Medulla oblongata (tissue), 1 donor: ENCODE measurements at regions not wholly inside any gene's neighbourhood (a gene's known extent, or its start where the extent isn't known, plus 50 kb on each side); places are given as distances from the start of the nearest gene placed in this dataset.

Experiments used
- DNase-seq: peaks from one replicate; pipeline ENCODE4 v3.0.0-alpha.2; 2015; ENCODE audit errors: extremely low spot score

DNA sequence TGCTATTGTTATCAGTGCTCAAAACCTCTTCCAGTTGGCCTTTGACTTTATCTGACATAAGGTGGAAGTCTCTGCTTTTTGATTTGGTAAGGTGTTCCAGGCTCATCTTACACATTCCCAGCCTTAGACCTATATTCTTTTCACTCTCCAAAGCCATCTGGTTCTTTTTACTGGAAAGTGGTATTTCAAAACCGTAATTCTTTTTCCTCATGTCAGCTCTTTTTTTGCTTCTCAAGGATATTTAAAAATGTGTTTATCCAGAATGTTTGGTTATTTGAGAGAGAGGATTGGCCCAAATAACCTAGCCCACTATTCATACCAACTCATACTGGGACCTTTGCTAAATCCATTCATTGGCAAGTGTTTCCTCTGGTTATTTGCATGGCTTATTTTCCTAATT is 411.2 kb upstream of the PIK3C3 start:
- no peak for DNase-seq

DNA sequence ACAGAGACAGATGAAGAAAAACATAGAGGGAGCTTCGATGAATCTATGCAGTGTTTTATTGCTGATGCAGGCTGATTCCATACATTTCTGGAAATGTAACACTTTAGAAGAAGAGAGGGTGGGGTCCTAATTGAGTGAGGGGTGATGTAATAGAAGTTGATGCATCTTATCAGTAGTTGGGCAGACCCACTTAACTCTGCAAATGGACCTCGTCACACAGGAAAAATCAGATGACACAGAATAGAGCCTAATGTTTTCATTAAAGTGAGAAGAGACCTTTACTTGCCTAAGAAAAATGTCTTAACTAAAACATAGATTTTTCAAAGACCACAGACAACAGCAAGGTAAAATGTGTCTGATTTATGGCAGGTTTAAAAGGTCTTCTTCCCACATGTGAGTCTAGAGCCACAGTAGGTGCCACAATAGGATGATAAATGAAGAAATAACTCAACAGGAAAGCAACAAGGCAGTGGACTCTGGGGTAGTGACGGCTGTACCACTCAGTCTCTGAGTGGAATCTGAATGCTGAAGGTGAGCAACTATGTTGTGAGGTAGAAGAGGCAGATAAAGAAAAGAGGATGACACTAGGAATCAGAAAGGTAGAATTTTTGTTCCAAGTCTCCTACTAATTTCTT is 414.7 kb upstream of the PIK3C3 start:
- no peak for DNase-seq

- no peak for DNase-seq
These were observed 416.3 kb upstream of the PIK3C3 start for GRCh38 chr18:41538751-41539150.

GRCh38 chr18:41537666-41538065 is 417.4 kb upstream of the PIK3C3 start:
- no peak for DNase-seq

DNA sequence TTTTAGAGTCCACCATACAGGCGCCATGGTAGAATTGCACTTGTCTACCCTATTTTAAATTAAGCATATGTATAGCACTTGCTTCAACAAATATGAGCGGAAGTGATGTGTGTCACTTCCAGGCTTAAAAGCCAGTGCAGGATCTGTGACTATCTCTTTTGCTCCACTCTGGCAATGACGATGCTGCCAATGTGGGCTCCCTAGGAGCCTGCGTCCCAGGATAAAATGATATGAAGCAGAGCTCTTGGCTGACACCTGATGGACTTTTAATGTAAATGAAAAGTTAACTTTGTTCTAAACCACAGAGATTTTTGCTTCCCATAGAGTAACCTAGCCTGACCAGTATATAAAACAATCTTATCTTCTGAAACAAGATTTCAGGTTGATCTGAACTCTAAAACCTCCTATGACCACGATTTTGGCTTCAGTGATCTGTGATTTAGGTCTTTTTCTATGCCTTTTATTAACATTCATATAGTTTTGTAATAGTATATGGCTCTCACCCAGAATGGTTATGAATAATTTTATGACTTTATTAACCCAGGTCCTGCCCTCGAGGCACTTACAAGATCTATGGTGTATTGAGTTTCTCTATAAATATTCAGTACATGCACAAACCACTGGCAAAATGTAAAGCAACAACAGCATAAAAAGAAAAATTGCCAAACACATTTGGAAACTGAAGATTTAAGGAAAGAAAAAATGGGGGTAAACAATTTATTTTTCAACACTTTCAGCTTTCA is 422.5 kb upstream of the PIK3C3 start:
- DNase-seq: no peak

- DNase-seq: no peak
These were observed 424.1 kb upstream of the PIK3C3 start for GRCh38 chr18:41530970-41531369.

DNA sequence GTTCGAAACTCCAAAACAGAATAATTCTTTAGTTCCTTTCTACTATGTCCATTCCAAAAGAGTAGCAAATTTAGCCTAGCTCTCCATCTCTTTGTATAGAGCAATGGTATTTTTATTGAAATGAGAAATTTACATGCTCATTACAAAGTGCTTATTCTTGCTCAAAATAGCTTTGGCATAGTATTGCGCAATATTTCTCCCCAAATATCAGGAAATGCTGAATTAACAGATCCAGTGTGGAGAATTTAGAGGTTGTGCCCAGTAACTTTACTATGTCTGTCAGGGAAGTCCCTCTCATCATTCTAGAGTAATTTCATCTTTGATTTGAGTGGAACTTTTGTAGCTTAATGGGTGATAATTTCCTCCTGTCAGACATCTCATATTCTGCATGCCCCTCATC is 425.9 kb upstream of the PIK3C3 start:
- DNase-seq: no peak

GRCh38 chr18:41526054-41526453 is 429.0 kb upstream of the PIK3C3 start:
- no peak for DNase-seq

GRCh38 chr18:41524674-41525470 is 430.2 kb upstream of the PIK3C3 start:
- DNase-seq: no peak

DNA sequence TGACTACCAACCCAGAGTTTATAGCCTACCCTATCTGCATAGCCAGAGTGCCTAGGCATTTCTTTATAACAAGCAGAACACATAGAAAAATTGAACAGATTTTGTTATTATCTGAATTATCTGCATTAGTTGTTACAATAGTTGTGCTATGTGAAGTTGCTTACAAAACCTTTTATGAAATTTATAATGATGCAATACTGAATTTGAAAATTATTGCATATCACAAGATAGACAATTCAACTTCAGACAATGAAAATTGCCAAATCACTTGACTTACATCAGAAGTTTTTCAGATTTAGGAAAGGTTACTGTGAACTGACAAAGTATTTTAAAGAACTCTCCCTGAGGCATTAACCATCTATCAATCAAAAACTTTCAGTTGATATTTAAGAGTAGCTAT is 437.9 kb upstream of the PIK3C3 start:
- no peak for DNase-seq

DNA sequence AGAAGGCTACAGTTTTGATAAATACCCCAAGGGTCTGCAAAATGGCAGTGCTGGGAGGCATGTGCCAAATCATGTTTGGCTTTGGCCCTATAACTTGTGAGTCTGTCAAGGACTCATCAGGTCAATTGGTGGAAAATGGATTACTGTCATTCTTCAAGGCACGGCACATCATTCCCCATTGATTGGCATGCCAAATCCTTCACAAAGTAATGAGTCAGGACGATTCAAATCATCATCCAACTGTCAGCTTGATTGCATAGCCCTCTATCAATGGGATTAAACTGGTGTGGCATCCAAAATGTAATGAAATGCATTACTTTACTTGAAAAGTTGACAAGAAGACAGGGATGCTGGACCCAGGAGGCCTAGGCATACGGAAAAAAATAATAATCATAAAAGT is 441.6 kb upstream of the PIK3C3 start:
- DNase-seq: no peak

- no peak for DNase-seq
These were observed 450.7 kb upstream of the PIK3C3 start for GRCh38 chr18:41504316-41504715.

DNA sequence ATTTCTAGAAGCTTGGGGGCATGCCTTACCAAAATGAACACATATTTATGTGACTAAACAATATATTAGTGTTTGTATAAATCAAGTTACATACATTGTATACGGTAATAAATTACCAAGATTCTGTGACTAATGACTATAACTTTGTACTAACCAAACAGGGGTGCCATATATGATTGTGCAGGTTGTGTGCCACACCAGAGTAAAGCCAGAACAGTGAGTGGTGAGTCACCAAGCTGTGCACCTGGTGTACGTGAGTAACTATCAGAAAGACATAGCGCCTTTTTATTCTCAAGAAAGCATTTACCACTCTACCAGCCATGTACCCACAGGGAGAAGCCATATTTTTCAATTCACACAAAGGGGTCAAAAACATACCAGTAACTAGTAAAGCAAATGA is 453.2 kb upstream of the PIK3C3 start:
- no peak for DNase-seq

- DNase-seq: no peak
These were observed 455.7 kb upstream of the PIK3C3 start for GRCh38 chr18:41499345-41499744.

DNA sequence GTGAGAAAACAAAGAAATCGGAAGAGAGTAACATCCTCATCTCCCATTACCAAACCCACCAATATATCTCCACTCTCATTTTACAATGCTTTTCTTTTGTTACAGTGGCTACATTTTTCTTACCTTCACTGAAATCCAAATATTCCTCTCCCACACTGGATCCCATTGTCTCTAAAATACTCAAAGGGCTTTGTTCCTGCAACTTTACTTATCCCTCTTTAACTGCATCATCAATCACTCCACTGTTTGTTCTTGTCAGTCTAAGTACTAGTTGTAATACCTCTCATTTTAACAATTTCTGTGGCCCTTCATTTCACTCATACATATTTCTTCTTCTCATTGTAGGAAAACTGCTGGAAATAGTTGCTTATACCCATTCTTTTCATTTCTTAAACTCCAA is 464.2 kb upstream of the PIK3C3 start:
- DNase-seq: no peak

GRCh38 chr18:41486575-41486974 is 468.5 kb upstream of the PIK3C3 start:
- DNase-seq: no peak

- no peak for DNase-seq
These were observed 471.0 kb upstream of the PIK3C3 start for GRCh38 chr18:41484069-41484468.

DNA sequence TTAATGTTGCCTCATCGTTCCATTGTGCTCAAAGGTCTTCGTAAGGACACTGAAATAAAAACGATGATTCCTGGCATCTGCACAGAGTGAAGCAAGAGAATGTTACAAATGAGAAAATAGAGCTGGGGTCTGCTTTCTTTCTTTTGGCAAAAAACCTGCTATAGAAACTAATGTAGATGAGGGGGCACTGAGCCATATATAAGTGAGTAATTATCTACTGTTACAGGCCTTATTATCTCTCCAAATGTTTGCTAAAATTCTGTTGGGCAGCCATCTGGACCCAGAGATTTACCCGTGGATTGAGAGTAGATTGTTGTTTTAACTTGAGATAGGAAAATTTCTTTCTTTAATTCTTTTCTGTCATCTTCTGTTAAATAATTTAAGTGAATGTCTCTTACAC is 472.5 kb upstream of the PIK3C3 start:
- DNase-seq: no peak

DNA sequence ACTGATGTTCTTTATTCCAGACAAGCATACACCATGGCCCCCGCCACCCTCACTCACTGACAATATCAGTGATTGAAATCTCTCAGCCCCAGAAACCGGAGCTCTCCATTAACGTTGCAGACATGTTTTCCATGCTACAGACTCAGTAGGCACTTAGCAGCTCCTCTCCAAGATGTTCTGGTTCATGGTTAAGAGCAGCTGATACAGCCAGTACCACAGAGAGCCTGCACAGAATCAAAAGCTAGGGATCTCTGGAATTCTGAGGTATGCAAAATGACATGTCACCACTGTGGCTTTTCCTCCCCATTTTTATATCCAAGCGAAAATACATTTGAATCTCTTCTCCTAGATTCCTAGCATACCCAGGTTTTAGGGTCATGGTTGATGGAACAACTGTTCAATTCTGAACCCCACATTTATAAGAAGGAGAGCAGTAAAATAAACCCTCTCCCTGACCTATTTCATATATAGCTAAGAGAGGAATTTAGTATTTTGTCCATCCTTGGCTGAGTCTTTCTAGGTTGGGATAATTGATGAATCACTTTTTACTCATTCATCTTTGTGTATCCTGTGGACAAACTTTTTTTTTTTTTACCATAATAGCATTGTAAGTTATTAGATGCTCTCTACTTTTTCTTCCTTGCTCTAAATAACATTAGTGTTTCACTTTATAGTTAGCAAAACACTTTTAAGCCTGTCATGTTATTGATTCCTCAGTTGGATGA is 488.4 kb upstream of the PIK3C3 start:
- DNase-seq: no peak

GRCh38 chr18:41465386-41465785 is 489.6 kb upstream of the PIK3C3 start:
- no peak for DNase-seq

GRCh38 chr18:41464278-41464677 is 490.8 kb upstream of the PIK3C3 start:
- DNase-seq: no peak

DNA sequence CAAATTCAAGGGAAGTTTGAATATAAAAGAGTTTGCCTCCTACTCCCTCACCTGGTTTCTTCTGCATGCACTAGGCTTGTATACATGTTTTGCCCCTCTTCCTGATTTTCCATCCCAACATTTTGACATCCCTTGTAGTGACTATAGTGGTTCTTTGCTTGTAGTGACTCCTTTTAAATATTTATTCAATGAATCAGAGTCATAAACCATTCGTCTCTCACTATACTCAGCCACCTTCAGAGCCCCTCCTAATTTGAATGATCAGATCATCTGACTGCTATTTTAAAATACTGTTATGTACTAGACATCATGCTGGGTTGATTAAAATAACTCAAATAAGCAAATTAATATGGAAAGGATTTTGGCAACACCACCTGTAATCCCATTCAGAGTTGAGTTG is 492.1 kb upstream of the PIK3C3 start:
- DNase-seq: no peak
